Activated CD4-positive, alpha-beta memory T cell treated with anti-CD3 and anti-CD28 coated beads, Interleukin-2, amount 10 ng/mL, durations not matched to agents 7 days and 5 days (primary cell): ENCODE measurements at regions not wholly inside any gene's neighbourhood (a gene's known extent, or its start where the extent isn't known, plus 50 kb on each side); places are given as distances from the start of the nearest gene placed in this dataset.
"Not testable (repeated sequence)": the region's sequence is repeated elsewhere in the genome, so short reads cannot be mapped to it uniquely, and the experiment has no call there.

Experiments
- CTCF ChIA-PET: fragments of 350-600 bp; sonication (Branson Sonifier 250); formaldehyde crosslinking; loops from one replicate; lab custom pipeline; 2021; ENCODE audit warnings: antibody characterized with exemption, inconsistent platforms; lab: Charles Lee
- POLR2A ChIA-PET: fragments of 350-600 bp; sonication (Branson Sonifier 250); formaldehyde crosslinking; loops from one replicate; lab custom pipeline; 2021; ENCODE audit warnings: antibody characterized with exemption; lab: Charles Lee
- DNase-seq: peaks from one replicate; pipeline ENCODE4 v3.0.0-alpha.2; 2020
- H3K27ac Mint-ChIP-seq: one replicate; pipeline ENCODE4 v1.8.0; 2021; ENCODE audit warnings: mild to moderate bottlenecking, mixed read lengths
- H3K27me3 Mint-ChIP-seq: one replicate; pipeline ENCODE4 v1.8.0; 2021; ENCODE audit warnings: mixed read lengths
- H3K36me3 Mint-ChIP-seq: one replicate; pipeline ENCODE4 v1.8.0; 2021; ENCODE audit warnings: low read depth, mixed read lengths
- H3K4me1 Mint-ChIP-seq: one replicate; pipeline ENCODE4 v1.8.0; 2021; ENCODE audit warnings: mixed read lengths
- H3K4me3 Mint-ChIP-seq: one replicate; pipeline ENCODE4 v1.8.0; 2021; ENCODE audit warnings: mild to moderate bottlenecking, mixed read lengths
- H3K9me3 Mint-ChIP-seq: one replicate; pipeline ENCODE4 v1.8.0; 2021; ENCODE audit warnings: mixed read lengths

DNA sequence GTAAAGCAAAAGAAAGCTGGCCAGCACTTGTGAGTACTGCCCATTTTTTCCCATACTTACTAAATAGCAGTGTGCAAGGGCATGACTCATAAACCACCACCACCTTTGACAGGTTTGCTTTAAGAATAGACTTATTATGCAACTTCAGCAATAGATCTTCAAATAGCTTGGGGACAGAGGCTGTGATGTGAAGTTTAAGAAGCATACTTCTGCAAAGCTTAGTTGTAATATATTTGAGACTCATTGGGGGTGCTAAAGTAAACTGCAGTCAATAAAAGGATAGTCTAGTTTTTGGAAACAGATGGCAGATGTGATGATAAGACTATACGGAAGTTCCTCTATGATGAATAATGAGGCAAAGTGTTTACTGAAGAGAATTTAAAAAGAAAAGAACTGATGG, 210.0 kb downstream of the PLA2G4A start:
- ChIA-PET CTCF (interaction anchor here (0.9 kb wide), 1 partner anchor 13 kb away, joined by 3 read pairs; no protein-coding TSS in a partner anchor), POLR2A (no interaction called here)
- H3K36me3 Mint-ChIP-seq: no peaks in the 10 kb centered on the region
- H3K4me3 Mint-ChIP-seq: no peak overlapping the region
- DNase-seq: no peak
- no peaks in the 10 kb centered on the region for H3K4me1 Mint-ChIP-seq
- no peak overlapping the region for H3K27ac Mint-ChIP-seq
- H3K9me3 Mint-ChIP-seq: no peaks in the 10 kb centered on the region
- H3K27me3 Mint-ChIP-seq: no peaks in the 10 kb centered on the region

DNA sequence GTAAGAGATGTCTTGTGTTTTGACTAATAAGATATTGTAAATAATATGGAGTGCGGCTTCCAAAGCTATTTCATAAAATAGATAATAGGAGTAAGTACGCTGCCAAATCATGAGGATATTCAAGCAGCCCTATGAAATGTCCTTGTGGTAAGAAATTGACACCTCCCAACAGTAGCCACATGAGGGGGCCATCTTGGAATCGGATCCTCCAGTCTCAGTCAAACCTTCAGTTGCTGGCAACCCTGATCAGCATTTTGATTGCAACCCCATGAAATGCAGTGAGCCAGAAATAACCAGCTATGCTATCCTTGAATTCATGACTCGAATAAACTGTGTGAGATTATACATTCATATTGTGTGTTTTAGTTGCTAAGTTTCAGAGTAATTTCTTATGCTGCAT, 212.4 kb downstream of the PLA2G4A start:
- H3K4me3 Mint-ChIP-seq: no peak overlapping the region
- no peaks in the 10 kb centered on the region for H3K4me1 Mint-ChIP-seq
- no peak overlapping the region for H3K27ac Mint-ChIP-seq

DNA sequence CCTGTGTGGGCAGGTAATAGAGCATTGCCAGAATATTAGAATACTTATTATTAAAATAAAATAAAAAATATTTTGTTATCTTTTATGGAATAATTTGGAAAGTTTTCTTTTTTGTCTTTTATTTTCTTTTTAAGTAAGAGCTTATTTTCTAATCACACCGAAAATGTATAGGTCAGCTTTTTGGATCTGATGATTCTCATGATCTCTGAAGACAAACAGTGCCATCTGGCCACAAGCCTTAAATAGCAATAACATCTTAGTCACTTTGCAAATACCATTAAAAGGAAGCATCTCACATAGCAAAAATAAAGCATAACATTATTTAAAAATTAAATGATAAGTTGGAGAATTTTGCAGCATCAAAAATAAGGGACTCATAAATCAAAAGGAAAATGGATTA, 213.8 kb downstream of the PLA2G4A start:
- no peaks in the 10 kb centered on the region for H3K36me3 Mint-ChIP-seq
- no peaks in the 10 kb centered on the region for H3K9me3 Mint-ChIP-seq
- DNase-seq: no peak
- no peaks in the 10 kb centered on the region for H3K4me1 Mint-ChIP-seq
- ChIA-PET CTCF (interaction anchor here (0.6 kb wide), 1 partner anchor 624 kb away, joined by 4 read pairs; no protein-coding TSS in a partner anchor), POLR2A (no interaction called here)
- H3K27me3 Mint-ChIP-seq: no peaks in the 10 kb centered on the region
- H3K27ac Mint-ChIP-seq: no peak overlapping the region
- H3K4me3 Mint-ChIP-seq: no peak overlapping the region

More for the DNA sequence above, 212.4 kb downstream of the PLA2G4A start:
- Mint-ChIP-seq H3K9me3 (no peaks in the 10 kb centered on the region), H3K36me3 (no peaks in the 10 kb centered on the region), H3K27me3 (no peaks in the 10 kb centered on the region)
- DNase-seq: no peak
- ChIA-PET POLR2A (no interaction called here), CTCF (no interaction called here)

- POLR2A ChIA-PET, H3K4me1 Mint-ChIP-seq, H3K27ac Mint-ChIP-seq, H3K4me3 Mint-ChIP-seq, DNase-seq, H3K9me3 Mint-ChIP-seq, H3K36me3 Mint-ChIP-seq, CTCF ChIA-PET, H3K27me3 Mint-ChIP-seq: not testable (repeated sequence)
Measured at GRCh38 chr1:187043433-187043832, 214.7 kb downstream of the PLA2G4A start.

DNA sequence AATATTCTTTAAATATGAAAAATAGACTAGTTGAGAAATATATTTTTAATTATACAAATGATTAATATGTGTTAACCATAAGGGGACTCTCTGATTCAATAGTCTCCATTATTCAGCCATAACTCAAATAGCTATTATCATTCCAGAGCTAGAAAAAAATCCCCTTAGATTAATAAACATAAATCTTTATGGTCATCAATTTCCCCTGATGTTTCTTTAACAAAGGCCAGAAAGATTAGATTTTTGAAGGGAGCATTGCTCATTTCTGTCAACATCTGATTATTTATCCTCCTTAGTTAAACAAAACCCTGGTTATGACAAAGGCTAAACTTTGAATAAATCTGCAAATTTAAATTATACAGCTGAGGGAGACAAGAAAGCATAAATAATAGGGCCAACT, 215.7 kb downstream of the PLA2G4A start:
- no peak for DNase-seq
- H3K27me3 Mint-ChIP-seq: no peaks in the 10 kb centered on the region
- H3K4me3 Mint-ChIP-seq: no peak overlapping the region
- H3K36me3 Mint-ChIP-seq: no peaks in the 10 kb centered on the region
- ChIA-PET CTCF (no interaction called here), POLR2A (no interaction called here)
- H3K9me3 Mint-ChIP-seq: no peaks in the 10 kb centered on the region
- no peaks in the 10 kb centered on the region for H3K4me1 Mint-ChIP-seq
- no peak overlapping the region for H3K27ac Mint-ChIP-seq

DNA sequence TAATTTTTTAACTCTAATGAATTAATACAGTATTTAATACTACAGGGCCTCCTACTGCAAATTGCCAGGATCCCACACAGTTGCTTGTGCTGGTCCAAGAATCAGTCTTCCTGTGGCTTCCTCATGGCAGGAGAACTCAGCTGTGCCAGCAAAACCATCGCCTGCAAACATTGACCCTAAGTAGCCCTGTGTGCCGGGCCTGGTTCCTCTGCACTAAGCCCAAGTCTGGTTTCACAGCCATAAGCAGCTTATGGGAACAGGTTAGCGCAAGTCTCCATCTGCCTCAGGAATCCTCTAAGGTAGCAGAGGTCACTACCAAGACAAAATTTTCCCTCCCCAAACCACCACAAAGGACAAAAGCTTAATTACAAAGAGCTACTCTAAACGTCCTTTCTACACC, 216.6 kb downstream of the PLA2G4A start:
- POLR2A ChIA-PET: no interaction called here
- Mint-ChIP-seq H3K4me3 (no peak overlapping the region), H3K27me3 (no peaks in the 10 kb centered on the region), H3K27ac (no peak overlapping the region), H3K36me3 (no peaks in the 10 kb centered on the region), H3K9me3 (no peaks in the 10 kb centered on the region), H3K4me1 (no peaks in the 10 kb centered on the region)
- no peak for DNase-seq
- CTCF ChIA-PET: no interaction called here

GRCh38 chr1:187046293-187046692, 217.5 kb downstream of the PLA2G4A start:
- H3K4me1 Mint-ChIP-seq: no peaks in the 10 kb centered on the region
- POLR2A ChIA-PET: no interaction called here
- no peak for DNase-seq
- H3K27ac Mint-ChIP-seq: no peak overlapping the region
- no peak overlapping the region for H3K4me3 Mint-ChIP-seq
- no peaks in the 10 kb centered on the region for H3K36me3 Mint-ChIP-seq
- CTCF ChIA-PET: no interaction called here
- H3K27me3 Mint-ChIP-seq: no peaks in the 10 kb centered on the region
- H3K9me3 Mint-ChIP-seq: no peaks in the 10 kb centered on the region

DNA sequence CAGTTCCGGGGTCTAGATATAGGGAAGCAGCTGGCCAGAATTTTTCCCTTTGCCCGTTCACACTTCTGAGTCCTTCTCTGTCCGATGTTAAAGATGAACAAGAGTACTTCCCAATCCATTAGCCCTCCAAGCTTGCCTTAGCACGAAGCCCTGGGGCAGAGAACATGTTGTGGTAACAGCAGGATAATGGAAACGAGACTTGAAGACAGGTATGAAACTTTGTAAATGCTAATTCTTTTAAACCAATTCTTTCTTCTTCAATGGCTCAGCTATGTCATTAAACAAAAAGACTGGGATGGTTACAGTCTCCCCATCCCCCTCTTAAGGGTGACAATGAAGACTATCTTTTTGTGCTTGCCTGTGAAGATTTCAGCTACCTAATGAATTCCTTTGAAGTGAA, 218.5 kb downstream of the PLA2G4A start:
- Mint-ChIP-seq H3K27me3 (no peaks in the 10 kb centered on the region), H3K4me3 (no peak overlapping the region), H3K4me1 (no peaks in the 10 kb centered on the region), H3K9me3 (no peaks in the 10 kb centered on the region), H3K27ac (no peak overlapping the region), H3K36me3 (no peaks in the 10 kb centered on the region)
- ChIA-PET CTCF (no interaction called here), POLR2A (no interaction called here)
- DNase-seq: no peak

- ChIA-PET POLR2A (no interaction called here), CTCF (interaction anchor here (0.7 to 1.5 kb wide), 7 partner anchors 10 to 443 kb away, joined by 3 to 7 read pairs (median 4); no protein-coding TSS in a partner anchor)
- H3K4me1 Mint-ChIP-seq: no peaks in the 10 kb centered on the region
- H3K27me3 Mint-ChIP-seq: no peaks in the 10 kb centered on the region
- no peak overlapping the region for H3K4me3 Mint-ChIP-seq
- no peak for DNase-seq
- no peaks in the 10 kb centered on the region for H3K9me3 Mint-ChIP-seq
- no peaks in the 10 kb centered on the region for H3K36me3 Mint-ChIP-seq
- no peak overlapping the region for H3K27ac Mint-ChIP-seq
Measured at GRCh38 chr1:187051618-187052232, 223.0 kb downstream of the PLA2G4A start.

GRCh38 chr1:187053876-187054275, 225.1 kb downstream of the PLA2G4A start:
- no peaks in the 10 kb centered on the region for H3K9me3 Mint-ChIP-seq
- no peak overlapping the region for H3K4me3 Mint-ChIP-seq
- no peaks in the 10 kb centered on the region for H3K27me3 Mint-ChIP-seq
- no peak overlapping the region for H3K27ac Mint-ChIP-seq
- no peaks in the 10 kb centered on the region for H3K4me1 Mint-ChIP-seq
- ChIA-PET CTCF (interaction anchor here (1.4 kb wide), 1 partner anchor 19 kb away, joined by 4 read pairs; no protein-coding TSS in a partner anchor), POLR2A (no interaction called here)
- no peaks in the 10 kb centered on the region for H3K36me3 Mint-ChIP-seq
- no peak for DNase-seq

GRCh38 chr1:187054862-187055757, 226.4 kb downstream of the PLA2G4A start:
- CTCF ChIA-PET: no interaction called here

DNA sequence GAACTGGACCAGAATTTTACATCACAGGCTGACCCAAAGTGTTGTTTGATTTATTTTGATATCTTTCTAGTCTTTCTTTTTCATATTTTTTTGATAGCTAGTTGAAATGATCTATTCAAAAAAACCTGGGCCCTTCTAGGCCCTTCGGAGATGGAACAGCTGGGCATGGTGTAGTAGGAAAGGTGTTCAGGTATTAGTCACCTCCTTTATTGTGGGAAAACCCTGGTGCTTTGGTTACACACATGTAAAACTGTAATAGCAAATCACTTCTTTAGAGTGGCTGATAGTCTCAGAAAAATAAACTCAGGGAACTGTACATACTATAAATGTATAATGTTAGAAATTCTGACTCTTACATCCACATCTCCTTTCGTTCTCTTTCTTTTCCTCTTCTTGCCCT, 234.5 kb downstream of the PLA2G4A start:
- no peak for DNase-seq
- no peak overlapping the region for H3K4me3 Mint-ChIP-seq
- no peaks in the 10 kb centered on the region for H3K27me3 Mint-ChIP-seq
- H3K9me3 Mint-ChIP-seq: no peaks in the 10 kb centered on the region
- ChIA-PET CTCF (no interaction called here), POLR2A (no interaction called here)
- no peak overlapping the region for H3K27ac Mint-ChIP-seq
- no peaks in the 10 kb centered on the region for H3K4me1 Mint-ChIP-seq
- H3K36me3 Mint-ChIP-seq: no peaks in the 10 kb centered on the region

More at GRCh38 chr1:187054862-187055757, 226.4 kb downstream of the PLA2G4A start:
- H3K27me3 Mint-ChIP-seq: no peaks in the 10 kb centered on the region
- POLR2A ChIA-PET: no interaction called here
- H3K27ac Mint-ChIP-seq: no peak overlapping the region
- H3K9me3 Mint-ChIP-seq: no peaks in the 10 kb centered on the region
- DNase-seq: no peak
- no peaks in the 10 kb centered on the region for H3K4me1 Mint-ChIP-seq
- H3K4me3 Mint-ChIP-seq: no peak overlapping the region
- H3K36me3 Mint-ChIP-seq: no peaks in the 10 kb centered on the region

DNA sequence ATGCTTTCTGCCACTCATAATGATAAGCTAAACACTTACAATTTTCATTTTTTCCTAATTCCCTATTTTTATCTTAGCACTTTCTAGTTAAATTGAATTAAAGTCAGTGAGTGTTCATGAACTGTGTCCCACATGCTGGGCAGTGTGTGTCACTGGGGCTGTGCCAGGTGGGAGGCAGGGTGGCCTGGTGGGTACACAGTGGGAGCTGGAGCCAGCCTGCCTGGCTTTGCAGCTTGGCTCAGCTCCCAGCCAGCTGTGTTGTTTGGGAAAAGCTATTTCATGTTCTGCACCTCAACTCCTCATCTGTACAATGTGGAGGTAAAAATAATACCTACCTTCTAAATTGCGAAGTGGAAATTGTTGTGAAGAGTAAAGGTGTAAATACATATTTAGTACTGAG, 238.4 kb downstream of the PLA2G4A start:
- H3K27me3 Mint-ChIP-seq: no peaks in the 10 kb centered on the region
- H3K4me1 Mint-ChIP-seq: no peaks in the 10 kb centered on the region
- H3K36me3 Mint-ChIP-seq: no peaks in the 10 kb centered on the region
- H3K27ac Mint-ChIP-seq: no peak overlapping the region
- H3K9me3 Mint-ChIP-seq: no peaks in the 10 kb centered on the region
- DNase-seq: no peak
- no peak overlapping the region for H3K4me3 Mint-ChIP-seq
- ChIA-PET POLR2A (no interaction called here), CTCF (no interaction called here)
